Heart left ventricle (tissue), 16 donors: ENCODE measurements at regions not wholly inside any gene's neighbourhood (a gene's known extent, or its start where the extent isn't known, plus 50 kb on each side); places are given as distances from the start of the nearest gene placed in this dataset.

Experiments
- ATAC-seq, 4 donors: fragments of 200-7000 bp; cut with Tn5 transposase; one replicate each; pipeline ENCODE4 v1.9.1; 2020 to 2022; ENCODE audit warnings: moderate library complexity in 4 of 4, mild to moderate bottlenecking in 3 of 4, moderate number of reproducible peaks in 1 of 4
- DNase-seq, 5 donors: peaks; one replicate each; pipeline ENCODE4 v3.0.0-alpha.2; 2020
- H3K27ac ChIP-seq, 12 donors: fragments of 200-600 bp; sonication (generic) in 4 of 12; one replicate each; pipeline versions ENCODE4 v1.5.0 to v1.8.0; 2016 to 2022; ENCODE audit warnings: mild to moderate bottlenecking in 2 of 12
- H3K27me3 ChIP-seq, 9 donors: fragments of 200-600 bp; sonication (generic) in 2 of 9; one replicate each; pipeline versions ENCODE4 v1.5.1 to v1.8.0; 2016 to 2022; ENCODE audit warnings: mild to moderate bottlenecking in 3 of 9
- H3K36me3 ChIP-seq, 9 donors: fragments of 200-600 bp; sonication (generic) in 2 of 9; one replicate each; pipeline versions ENCODE4 v1.5.0 to v1.8.0; 2018 to 2022; ENCODE audit warnings: mild to moderate bottlenecking in 2 of 9
- H3K4me1 ChIP-seq, 12 donors: fragments of 200-600 bp; sonication (generic) in 4 of 12; one replicate each; pipeline versions ENCODE4 v1.5.0 to v1.8.0; 2016 to 2022; ENCODE audit warnings: mild to moderate bottlenecking in 3 of 12
- H3K4me3 ChIP-seq, 12 donors: fragments of 200-600 bp; sonication (generic) in 4 of 12; one replicate each; pipeline versions ENCODE4 v1.5.0 to v1.8.0; 2017 to 2022; ENCODE audit warnings: mild to moderate bottlenecking in 9 of 12, moderate library complexity in 4 of 12
- H3K9me3 ChIP-seq, 12 donors: fragments of 200-600 bp; sonication (generic) in 4 of 12; one replicate each; pipeline versions ENCODE4 v1.5.0 to v1.8.0; 2016 to 2022; ENCODE audit warnings: mild to moderate bottlenecking in 1 of 12
- CTCF ChIP-seq, 12 donors: fragments of 200-600 bp; sonication (generic) in 4 of 12; IDR thresholded peaks; one replicate each; pipeline versions ENCODE4 v1.5.0 to v1.8.0; 2018 to 2022; ENCODE audit warnings: antibody characterized with exemption in 12 of 12, mild to moderate bottlenecking in 5 of 12
- POLR2A ChIP-seq, 2 donors: fragments of 450-650 bp; IDR thresholded peaks; one replicate each; pipeline ENCODE4 v1.6.1; 2017; ENCODE audit warnings: antibody characterized with exemption in 2 of 2, mild to moderate bottlenecking in 2 of 2, moderate library complexity in 2 of 2
- WGBS, 4 donors: extraction: QIAGEN DNeasy Blood & Tissue Kit in 2 of 4; methylation state at CpG; one replicate each; pipeline versions ENCODE4 v1.1.5 to v1.1.7; 2013 to 2018; 5-methylcytosine and 5-hydroxymethylcytosine counted together
- intact Hi-C, 10 donors: fragments of 100-400 bp; cut with DNase I; formaldehyde crosslinking; loops; one replicate each; pipeline versions ENCODE4 v1.11.1 to v1.14.2; 2022
- donor health status: ischemic (EF 13 %, LVEDD 7.1; RV severe dilation, severe dysfunction).
- donor health status: healthy with polysubstance abuse.
- donor health status: DM: no; HTN: yes; CAD: no.
- donor health status: DM: no; HTN: no; CAD: no.
- donor health status: ischemic (EF 25% LVEDD 6.9; RV normal size, moderate dysfunction).
- donor health status: ischemic (EF 25% LVEDD 5.7; RV mildly dilated, moderate dysfunction).
- donor health status: healthy.
- donor health status: DM: yes; HTN: yes; CAD: no.
- donor health status: ischemic (EF 35%, LVEDD 5.7; RV mildly dilated, moderate dysfunction).
- donor health status: nonischemic (EF 11% LVEDD 7.7; RV severe dilation, severe dysfunction).
- donor health status: DM: yes; HTN: yes; CAD: no.
- donor health status: PGD.
- donor health status: ischemic (EF 29% LVEDD 5.4; RV normal size, mild dysfunction).
- donor health status: nonischemic (EF 23%, LVEDD 6.1; RV moderate dilation, normal function).

GRCh38 chr13:46481166-46481565, 71.8 kb upstream of the LRCH1 start:
- 63 to 75% (median 68%) methylated on average over 4 of the region's 4 CpGs for WGBS, 4 donors
- H3K4me1 ChIP-seq: no peaks in the 10 kb centered on the region
- ATAC-seq (no peak), DNase-seq (no peak)
- no peak overlapping the region for H3K4me3 ChIP-seq
- no peak overlapping the region for H3K27ac ChIP-seq
- no peaks in the 10 kb centered on the region for H3K27me3 ChIP-seq
- intact Hi-C loops: no loop called here
- no peaks in the 10 kb centered on the region for H3K36me3 ChIP-seq
- peaks cover 0 to 39% (median 26%) of the 10 kb centered on the region in 12 donors for H3K9me3 ChIP-seq
- TF ChIP-seq POLR2A (IDR thresholded peaks at IDR 0.05) (no peak), CTCF (IDR thresholded peaks at IDR 0.05) (no peak)

DNA sequence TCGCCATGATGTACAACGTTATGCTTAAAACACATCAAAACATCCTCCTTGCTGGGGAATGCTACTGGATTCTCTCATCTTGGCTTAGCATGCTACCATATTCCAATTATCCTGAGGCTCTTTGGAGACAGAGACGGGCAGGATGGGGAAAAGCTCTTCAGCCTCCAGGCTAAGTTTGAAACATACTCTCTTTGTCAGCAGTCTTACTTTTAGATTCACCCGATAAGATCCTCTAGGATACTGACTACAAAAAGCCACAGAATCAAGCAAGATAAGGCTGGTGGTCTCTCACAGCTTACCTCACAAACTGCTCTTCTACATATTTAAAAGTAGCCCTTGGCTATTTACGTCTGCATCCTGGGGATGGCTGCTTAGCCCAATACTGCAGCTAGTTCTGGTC, 72.8 kb upstream of the LRCH1 start:
- Histone ChIP-seq H3K27me3 (no peaks in the 10 kb centered on the region), H3K27ac (no peak overlapping the region), H3K36me3 (no peaks in the 10 kb centered on the region), H3K4me3 (no peak overlapping the region), H3K4me1 (no peaks in the 10 kb centered on the region), H3K9me3 (peaks cover 0 to 29% (median 21%) of the 10 kb centered on the region in 12 donors)
- TF ChIP-seq CTCF (IDR thresholded peaks at IDR 0.05): no peak
- no peak for TF ChIP-seq POLR2A (IDR thresholded peaks at IDR 0.05)
- ATAC-seq (no peak), DNase-seq (no peak)
- intact Hi-C loops: no loop called here
- WGBS, 4 donors: 90 to 92% (median 91%) methylated on average over 5 of the region's 5 CpGs

DNA sequence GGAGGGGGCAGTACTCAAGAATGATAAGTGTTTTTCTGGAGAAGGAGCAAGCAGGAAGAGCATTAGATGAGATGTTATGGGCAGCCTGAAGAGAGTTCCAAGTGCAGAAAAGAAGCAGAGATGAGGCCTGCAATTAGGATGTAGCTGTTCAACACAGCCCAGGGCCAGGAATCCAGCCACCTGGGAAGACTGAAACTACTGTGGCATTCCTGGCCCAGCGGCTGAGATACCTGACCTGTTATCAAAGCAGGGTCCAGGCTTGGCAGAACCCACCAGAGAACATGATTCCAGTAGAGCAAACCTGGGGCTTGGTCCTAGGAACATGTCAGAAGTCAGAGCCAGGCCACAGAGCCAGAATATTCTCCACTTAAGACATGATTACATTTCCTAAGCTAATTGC, 73.3 kb upstream of the LRCH1 start:
- ATAC-seq: no peak
- no peaks in the 10 kb centered on the region for H3K36me3 ChIP-seq
- DNase-seq: no peak
- WGBS, 4 donors: 75 to 93% (median 83%) methylated on average over 1 of the region's 1 CpG
- no peak for TF ChIP-seq CTCF (IDR thresholded peaks at IDR 0.05)
- TF ChIP-seq POLR2A (IDR thresholded peaks at IDR 0.05): no peak
- H3K4me1 ChIP-seq: no peaks in the 10 kb centered on the region
- no peaks in the 10 kb centered on the region for H3K27me3 ChIP-seq
- H3K4me3 ChIP-seq: no peak overlapping the region
- H3K9me3 ChIP-seq: peaks cover 0 to 24% (median 16%) of the 10 kb centered on the region in 12 donors
- intact Hi-C loops: no loop called here
- no peak overlapping the region for H3K27ac ChIP-seq

- ATAC-seq (no peak), DNase-seq (no peak)
- no peaks in the 10 kb centered on the region for H3K27me3 ChIP-seq
- H3K9me3 ChIP-seq: peaks cover 0 to 20% (median 12%) of the 10 kb centered on the region in 12 donors
- TF ChIP-seq CTCF (IDR thresholded peaks at IDR 0.05) (no peak), POLR2A (IDR thresholded peaks at IDR 0.05) (no peak)
- no peaks in the 10 kb centered on the region for H3K4me1 ChIP-seq
- H3K4me3 ChIP-seq: no peak overlapping the region
- WGBS, 4 donors: 87 to 93% (median 92%) methylated on average over 1 of the region's 1 CpG
- intact Hi-C loops: no loop called here
- H3K27ac ChIP-seq: no peak overlapping the region
- H3K36me3 ChIP-seq: no peaks in the 10 kb centered on the region
These were observed 73.7 kb upstream of the LRCH1 start for GRCh38 chr13:46479283-46479682.
